GM12874 (cell line): ENCODE measurements at regions not wholly inside any gene's neighbourhood (a gene's known extent, or its start where the extent isn't known, plus 50 kb on each side); places are given as distances from the start of the nearest gene placed in this dataset.

Experiments
- CTCF ChIP-seq: IDR thresholded peaks from 2 replicates; pipeline ENCODE4 v1.5.1; 2011; ENCODE audit warnings: low read depth, mild to moderate bottlenecking, control low read depth, low read length, moderate library complexity; ENCODE audit not compliant: insufficient read depth

GRCh38 chr4:96676754-96677435, 837.0 kb downstream of the PDHA2 start:
- TF ChIP-seq CTCF, result no peak

GRCh38 chr4:96677499-96677898, 837.6 kb downstream of the PDHA2 start:
- no peak for TF ChIP-seq CTCF

DNA sequence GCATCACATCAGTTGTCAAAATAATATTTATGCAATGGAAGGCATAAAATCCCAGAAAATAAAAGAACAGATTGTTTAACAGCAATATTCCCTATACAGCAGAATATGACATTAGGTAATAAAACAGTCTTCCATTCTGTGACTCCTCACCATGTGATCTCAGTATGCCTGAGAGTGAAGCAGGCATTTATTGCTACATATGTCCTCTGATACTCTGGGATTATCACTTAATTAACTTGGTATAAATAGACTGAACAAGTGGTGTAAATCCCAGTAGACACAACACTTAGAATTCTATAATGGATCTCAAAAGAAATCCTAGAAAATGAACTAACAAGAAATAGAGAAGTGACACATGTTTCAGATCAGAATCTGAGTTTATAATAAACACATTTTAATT, 841.3 kb downstream of the PDHA2 start:
- TF ChIP-seq CTCF, result no peak

- no peak for TF ChIP-seq CTCF
Measured at GRCh38 chr4:96685691-96686090, 845.8 kb downstream of the PDHA2 start.

DNA sequence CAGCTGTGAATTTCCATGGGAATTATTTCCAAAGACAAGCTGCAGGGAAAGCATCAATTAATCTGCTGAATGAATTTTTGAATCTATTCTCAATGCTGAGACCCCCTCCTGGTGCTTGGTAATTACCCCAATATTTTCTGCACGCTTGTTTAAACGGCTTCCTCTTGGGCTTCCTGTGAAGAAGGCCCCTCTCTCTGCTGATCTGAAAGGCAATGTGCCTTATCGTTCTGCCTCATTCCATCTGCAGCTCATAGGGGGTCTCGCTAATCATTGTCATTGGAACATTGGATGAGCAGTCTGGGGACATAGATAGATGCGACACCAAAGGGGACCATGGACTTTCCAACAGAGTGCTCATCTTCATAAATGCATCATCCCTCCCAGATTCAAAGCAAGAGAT, 851.6 kb downstream of the PDHA2 start:
- no peak for TF ChIP-seq CTCF

GRCh38 chr4:96698831-96699230, 858.9 kb downstream of the PDHA2 start:
- no peak for TF ChIP-seq CTCF

GRCh38 chr4:96703265-96703664, 863.4 kb downstream of the PDHA2 start:
- TF ChIP-seq CTCF, result no peak
